ENCODE measurements at regions not wholly inside any gene's neighbourhood (a gene's known extent, or its start where the extent isn't known, plus 50 kb on each side); places are given as distances from the start of the nearest gene placed in this dataset.

DNA sequence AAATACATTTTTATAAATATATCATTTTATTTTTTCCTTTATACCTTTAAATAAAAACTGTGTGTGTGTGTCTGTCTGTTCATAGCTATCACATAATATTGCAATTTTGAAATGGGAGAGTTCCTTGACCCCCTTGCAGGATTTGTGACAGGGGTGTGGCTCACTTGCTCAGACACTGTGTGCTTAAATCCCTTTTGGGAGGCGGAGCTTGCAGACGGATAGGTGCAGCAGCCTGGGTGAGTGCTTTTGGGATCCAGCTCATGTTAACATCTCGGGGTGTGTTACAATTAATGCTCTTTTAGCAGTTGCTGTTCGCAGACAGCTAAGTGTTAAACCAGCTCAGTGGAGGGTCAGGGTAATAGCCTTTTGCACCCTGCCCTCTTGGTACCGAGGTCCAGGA lies 459.8 kb downstream of the IPMK start:
- in situ Hi-C loops (cut with HindIII; ENCODE audit: low sequenced_read_pairs) = no loop called here

GRCh38 chr10:57806675-57807074 lies 461.0 kb downstream of the IPMK start:
- in situ Hi-C loops (cut with HindIII; ENCODE audit: low sequenced_read_pairs) = no loop called here

GRCh38 chr10:57799625-57800024 lies 468.1 kb downstream of the IPMK start:
- in situ Hi-C loops (cut with HindIII; ENCODE audit: low sequenced_read_pairs) = no loop called here

DNA sequence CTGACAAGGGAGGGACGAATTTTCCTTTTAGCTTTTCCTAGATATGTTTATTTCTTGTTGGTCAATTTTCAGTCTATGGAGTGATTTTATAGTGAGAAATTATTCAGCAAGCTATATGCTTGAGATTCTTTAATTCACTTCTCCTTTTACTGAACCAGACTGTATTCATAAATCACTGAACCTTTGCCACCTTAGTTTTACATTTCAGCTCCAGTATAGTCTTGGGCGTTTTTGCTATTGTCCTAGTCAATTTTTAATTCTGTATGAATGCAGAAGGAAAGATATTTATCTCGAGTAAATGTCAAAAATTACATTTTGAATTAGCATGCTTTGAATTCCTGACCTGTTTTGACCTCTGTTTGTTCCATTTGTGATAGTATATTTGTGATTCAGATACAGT lies 468.9 kb downstream of the IPMK start:
- in situ Hi-C loops (cut with HindIII; ENCODE audit: low sequenced_read_pairs) = no loop called here

DNA sequence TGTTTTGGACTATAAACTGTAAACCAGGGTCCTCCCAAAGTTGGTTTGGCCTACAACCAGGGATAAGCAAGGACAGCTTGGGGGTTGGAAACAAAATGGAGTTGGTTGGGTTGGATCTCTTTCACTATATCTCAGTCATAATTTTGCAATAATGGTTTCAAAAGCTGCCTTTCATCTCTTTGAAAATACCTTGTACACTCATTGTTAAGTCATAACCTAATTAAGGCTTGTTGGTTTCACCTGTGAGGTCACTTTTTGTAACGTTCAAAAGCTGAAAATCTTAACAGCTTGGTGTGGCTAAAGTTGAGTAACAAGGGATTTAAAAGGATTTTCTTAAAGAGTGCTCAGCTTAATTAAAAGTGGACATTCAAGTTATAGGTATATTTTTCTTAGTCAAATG lies 476.1 kb downstream of the IPMK start:
- in situ Hi-C loops (cut with HindIII; ENCODE audit: low sequenced_read_pairs) = no loop called here

DNA sequence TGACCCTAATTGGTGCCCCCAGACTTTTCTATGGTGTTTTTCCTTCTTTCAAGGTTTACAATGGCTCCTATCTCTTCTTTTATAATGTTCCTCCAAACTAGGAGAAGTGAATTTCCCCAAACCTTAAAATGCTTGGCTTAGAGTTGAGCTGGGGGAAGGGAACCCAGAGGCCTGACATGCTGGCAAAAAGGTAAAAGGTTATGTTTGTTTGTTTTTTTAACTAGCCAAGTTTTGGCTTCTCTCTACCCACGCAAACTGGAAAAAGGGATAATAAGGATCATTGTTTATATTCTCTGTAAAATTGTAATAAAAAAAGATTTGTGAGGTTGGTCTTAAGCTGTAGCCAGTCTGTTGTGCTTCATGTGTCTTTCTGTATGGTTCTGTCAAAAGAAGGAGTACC lies 477.0 kb downstream of the IPMK start:
- in situ Hi-C loops (cut with HindIII; ENCODE audit: low sequenced_read_pairs) = no loop called here

GRCh38 chr10:57788117-57788516 lies 479.6 kb downstream of the IPMK start:
- in situ Hi-C loops (cut with HindIII; ENCODE audit: low sequenced_read_pairs) = no loop called here

DNA sequence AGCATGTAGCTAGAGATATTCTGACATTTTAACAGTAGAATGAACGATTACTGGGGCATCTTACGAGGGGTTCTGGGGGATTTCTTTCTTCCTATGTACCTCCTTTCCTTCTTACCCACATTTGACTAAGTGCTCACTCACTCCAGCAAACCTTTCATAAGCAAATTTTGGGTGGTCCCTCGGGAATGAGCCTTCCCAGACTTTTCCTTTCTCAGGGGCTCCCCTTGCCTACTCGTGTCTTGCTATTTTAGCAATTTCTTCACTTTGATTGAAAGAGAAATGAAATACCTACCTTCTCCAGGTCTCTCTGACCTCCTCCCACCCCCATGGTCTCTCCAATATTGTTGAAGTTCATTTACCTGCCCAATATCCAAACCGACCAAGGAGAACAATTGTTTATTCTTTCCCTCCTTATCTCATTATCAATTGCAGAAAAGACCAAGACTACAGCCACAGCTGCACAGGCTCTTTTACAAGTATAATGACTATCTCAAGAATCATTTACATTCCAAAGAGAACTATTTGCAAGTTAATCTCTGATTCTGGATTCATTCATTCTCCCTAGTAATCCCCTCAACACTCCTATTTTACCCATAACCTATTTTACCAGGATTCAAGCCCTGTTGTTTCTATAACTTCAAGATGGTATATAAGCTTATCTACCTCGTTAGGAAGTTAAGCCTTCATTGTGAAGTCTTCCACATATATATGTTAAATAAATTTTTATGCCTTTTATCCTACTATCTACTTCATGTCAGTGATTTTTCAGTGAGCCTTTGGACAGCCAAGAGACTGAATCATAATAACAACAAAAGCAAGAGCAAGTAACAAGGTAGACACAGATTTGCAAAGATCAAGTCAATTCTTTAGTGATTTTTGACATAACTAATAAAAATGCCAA lies 480.6 kb downstream of the IPMK start:
- in situ Hi-C loops (cut with HindIII; ENCODE audit: low sequenced_read_pairs) = no loop called here

DNA sequence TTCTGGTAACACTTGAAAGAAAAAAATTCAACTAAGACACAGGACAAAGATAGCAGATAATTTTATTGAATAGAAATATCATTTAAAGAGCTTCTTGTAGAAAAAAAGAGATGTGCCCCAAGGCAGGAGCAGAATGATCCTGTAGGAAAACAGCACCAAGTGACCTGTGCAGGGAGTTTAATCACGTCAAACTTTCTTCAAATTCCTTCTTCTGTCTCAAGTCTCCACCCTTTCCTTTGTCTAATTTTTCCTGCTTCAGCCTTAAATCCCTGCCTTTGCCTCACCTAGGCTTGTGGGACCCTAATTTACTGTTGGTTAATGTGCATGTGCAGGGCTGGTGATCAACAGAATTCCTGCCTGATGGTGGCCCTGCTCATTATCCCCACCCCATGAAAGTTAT lies 481.4 kb downstream of the IPMK start:
- in situ Hi-C loops (cut with HindIII; ENCODE audit: low sequenced_read_pairs) = no loop called here

DNA sequence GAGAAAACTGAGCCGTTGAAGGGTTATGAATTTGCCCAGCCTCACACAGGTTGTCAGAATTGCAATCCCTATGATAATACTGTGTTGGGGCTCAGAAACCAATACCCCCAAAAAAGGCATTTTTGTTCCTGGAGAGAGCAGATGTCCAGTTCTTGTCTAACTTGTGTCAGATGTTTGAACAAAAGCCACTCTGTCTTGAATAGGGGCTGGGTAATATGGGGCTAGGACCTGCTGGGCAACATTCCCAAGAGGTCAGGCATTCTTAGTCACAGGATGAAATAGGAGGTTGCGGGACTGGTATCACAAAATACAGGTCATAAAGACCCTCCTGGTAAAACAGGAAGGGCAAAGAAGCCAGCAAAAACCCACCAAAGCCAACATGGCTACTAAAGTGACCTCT lies 482.1 kb downstream of the IPMK start:
- in situ Hi-C loops (cut with HindIII; ENCODE audit: low sequenced_read_pairs) = no loop called here

DNA sequence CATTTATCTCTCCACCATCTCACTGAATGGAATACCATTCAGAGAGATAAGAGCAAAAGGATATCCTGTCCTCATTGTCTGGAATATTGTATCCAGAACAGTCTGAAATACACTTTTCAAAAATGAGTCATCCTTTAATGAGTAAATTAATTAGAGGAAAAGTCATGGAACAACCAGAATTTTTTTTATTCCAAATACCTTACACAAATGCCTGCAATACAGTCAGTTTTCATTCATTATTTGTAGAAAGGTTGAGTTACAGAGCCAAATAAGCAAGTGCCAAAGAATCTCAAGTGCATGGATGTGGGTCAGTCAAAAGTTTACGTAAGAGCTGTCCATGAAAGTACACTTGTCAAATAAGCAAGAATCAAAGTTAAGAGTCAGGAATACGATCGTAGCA lies 482.6 kb downstream of the IPMK start:
- in situ Hi-C loops (cut with HindIII; ENCODE audit: low sequenced_read_pairs) = no loop called here

GRCh38 chr10:57776688-57777432 lies 490.8 kb downstream of the IPMK start:
- in situ Hi-C loops (cut with HindIII; ENCODE audit: low sequenced_read_pairs) = no loop called here

- in situ Hi-C loops (cut with HindIII; ENCODE audit: low sequenced_read_pairs) = no loop called here
These were observed 492.4 kb downstream of the IPMK start for GRCh38 chr10:57775250-57775649.

DNA sequence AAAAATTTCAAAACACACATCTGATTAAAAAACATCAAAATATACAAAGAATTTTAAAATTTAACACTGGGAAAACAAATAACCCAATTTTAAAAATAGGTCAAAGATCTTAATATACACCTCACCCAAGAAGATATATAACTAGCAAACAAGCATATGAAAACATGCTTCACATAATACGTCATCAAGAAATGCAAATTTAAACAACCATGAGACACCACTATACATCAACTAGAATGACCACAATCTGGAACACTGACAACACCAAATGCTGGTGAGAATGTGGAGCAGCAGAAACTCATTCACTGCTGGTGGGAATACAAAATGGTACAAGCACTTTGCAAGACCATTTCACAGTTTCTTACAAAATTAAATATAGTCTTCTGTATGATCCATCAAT lies 498.4 kb downstream of the IPMK start:
- in situ Hi-C loops (cut with HindIII; ENCODE audit: low sequenced_read_pairs) = no loop called here

DNA sequence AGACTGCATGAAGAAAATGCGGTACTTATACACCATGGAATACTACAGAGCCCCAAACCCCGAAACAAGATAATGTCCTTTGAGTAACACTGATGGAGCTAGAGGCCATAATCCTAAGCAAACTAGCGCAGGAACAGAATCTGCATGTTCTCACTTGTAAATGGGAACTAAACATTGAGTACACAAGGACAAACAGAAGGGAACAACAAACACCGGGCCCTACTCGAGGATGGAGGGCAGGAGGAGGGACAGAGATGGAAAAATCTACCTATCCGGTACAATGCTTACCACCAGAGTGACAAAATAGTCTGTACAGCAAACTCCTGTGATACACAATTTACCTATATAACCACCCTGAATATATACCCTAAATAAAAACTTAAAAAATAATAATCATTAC lies 507.9 kb downstream of the IPMK start:
- in situ Hi-C loops (cut with HindIII; ENCODE audit: low sequenced_read_pairs) = no loop called here

DNA sequence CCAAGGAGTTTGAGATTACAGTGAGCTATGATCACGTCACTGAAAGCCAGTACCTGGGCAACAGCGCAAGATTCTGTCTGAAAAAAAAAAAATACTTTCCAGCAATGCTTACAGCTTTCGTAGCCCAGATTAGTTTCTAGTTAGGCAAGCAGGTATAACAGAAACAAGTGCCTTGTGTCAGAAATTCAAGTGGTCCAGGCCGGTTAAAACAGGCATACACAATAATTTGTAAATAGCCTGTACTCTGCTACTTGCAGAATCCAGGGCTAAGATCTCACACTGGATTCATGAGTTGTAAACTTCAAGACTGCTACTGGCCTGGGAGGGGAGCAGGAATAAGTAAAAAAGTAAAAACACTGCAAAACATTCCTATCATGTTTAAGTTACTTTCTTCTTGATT lies 512.9 kb downstream of the IPMK start:
- in situ Hi-C loops (cut with HindIII; ENCODE audit: low sequenced_read_pairs) = no loop called here

DNA sequence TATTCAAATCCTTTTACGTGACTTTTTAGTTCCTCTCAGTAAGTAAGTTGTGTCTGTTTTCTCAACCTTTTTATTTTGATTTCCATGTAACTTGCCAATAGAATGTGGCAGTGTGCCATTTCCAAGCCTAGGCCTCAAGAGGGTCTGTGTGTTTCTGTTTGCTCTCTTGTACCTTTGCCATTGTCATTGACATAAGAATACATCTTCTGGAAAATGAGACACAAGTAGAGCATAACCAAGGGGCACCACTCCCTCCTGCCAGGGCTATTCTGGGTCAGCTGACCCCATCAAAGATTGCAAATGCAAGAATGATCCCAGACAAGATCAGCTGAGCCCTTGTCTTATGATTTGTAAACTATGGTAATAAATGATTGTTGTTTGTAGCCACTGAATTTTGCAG lies 524.0 kb downstream of the IPMK start:
- in situ Hi-C loops (cut with HindIII; ENCODE audit: low sequenced_read_pairs) = no loop called here

DNA sequence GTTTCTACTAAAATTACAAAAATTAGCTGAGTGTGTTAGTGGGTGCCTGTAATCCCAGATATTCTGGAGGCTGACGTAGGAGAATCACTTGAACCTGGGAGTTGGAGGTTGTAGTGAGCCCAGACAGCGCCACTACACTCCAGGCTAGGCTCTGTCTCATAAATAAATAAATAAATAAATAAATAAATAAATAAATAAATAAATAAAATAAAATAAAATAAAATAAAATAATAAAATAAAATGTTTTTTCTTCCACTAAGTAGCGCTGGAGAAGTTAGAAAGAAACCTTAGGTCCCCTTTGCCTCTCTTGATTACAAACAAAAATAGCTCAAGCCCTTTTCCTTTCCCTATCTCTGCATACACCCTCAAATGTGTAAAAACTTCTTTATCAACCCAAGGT lies 525.9 kb downstream of the IPMK start:
- in situ Hi-C loops (cut with HindIII; ENCODE audit: low sequenced_read_pairs) = no loop called here

DNA sequence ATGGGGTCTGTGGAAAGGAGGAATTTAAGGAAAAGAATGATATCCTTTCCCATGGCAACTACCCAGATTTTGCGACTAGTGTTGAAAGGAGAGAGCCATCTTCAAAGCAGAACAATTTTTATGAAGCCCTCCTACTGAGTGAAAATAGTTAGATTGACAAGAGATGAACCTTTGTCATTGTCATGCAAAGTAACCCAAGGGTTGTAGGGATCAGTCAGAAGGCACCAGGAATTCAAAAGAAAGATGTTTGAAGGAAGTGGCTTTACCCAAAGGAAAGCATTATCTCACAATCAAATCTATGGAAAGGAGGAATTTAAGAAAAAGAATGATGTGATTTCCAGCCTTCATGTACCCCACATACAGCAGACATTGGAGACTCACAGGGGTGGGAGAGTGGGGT lies 544.4 kb downstream of the IPMK start:
- in situ Hi-C loops (cut with HindIII; ENCODE audit: low sequenced_read_pairs) = no loop called here

- in situ Hi-C loops (cut with HindIII; ENCODE audit: low sequenced_read_pairs) = no loop called here
These were observed 550.8 kb downstream of the IPMK start for GRCh38 chr10:57716884-57717283.

DNA sequence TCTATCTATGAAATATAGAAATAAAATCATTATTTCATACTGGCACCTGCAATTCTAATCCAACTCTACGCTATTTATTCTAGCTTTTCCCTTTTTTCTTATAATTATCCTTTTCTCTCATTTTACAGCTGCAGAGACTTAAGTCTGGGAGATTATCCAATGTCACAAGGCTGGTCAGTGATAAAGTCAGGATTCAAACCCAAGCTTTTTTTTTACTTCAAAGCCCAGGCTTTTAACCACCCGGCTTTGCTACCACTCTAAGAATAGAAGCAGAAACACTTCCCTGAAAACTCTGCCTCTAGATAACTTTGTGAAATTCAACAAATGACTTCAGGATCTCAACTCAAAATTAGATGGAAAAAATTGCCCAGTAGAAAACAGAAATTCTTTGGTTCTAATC lies 552.5 kb downstream of the IPMK start:
- in situ Hi-C loops (cut with HindIII; ENCODE audit: low sequenced_read_pairs) = no loop called here

DNA sequence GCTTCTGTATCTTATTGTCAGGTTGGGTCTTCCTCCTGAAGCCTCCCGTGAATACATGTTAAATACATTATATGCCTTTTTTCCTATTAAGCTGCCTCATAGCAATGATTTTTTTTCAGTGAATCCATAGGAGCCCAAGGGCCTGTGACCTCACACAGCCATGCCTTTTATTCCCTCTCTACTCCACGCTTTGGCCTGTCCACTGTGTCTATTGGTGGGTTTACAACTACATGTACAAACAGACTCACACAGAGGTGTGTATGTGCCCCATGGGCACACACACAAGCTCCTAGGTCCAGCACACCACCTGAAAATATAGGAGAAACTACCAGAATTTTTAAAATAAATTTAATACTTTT lies 560.4 kb downstream of the IPMK start:
- in situ Hi-C loops (cut with HindIII; ENCODE audit: low sequenced_read_pairs) = no loop called here
